Thyroid gland (tissue), 4 donors: ENCODE measurements at regions not wholly inside any gene's neighbourhood (a gene's known extent, or its start where the extent isn't known, plus 50 kb on each side); places are given as distances from the start of the nearest gene placed in this dataset.

Experiments
- DNase-seq, 2 donors: peaks; one replicate each; pipeline ENCODE4 v3.0.0-alpha.2; 2019
- H3K27ac ChIP-seq, 3 donors: fragments of 200-600 bp; sonication (generic); 1 replicate in 2 of 3; 2 replicates in 1 of 3; pipeline ENCODE4 v1.5.1; 2016 to 2019; ENCODE audit warnings: mild to moderate bottlenecking in 1 of 3, moderate library complexity in 1 of 3
- H3K27me3 ChIP-seq: fragments of 200-600 bp; sonication (generic); one replicate; pipeline ENCODE4 v1.5.1; 2019
- H3K36me3 ChIP-seq, 2 donors: fragments of 200-600 bp; sonication (generic); one replicate each; pipeline ENCODE4 v1.5.1; 2016 to 2019
- H3K4me1 ChIP-seq, 2 donors: fragments of 200-600 bp; sonication (generic); one replicate each; pipeline ENCODE4 v1.5.1; 2017 to 2019
- H3K4me3 ChIP-seq, 3 donors: fragments of 200-600 bp; sonication (generic); replicated peaks in 1 of 3; 1 replicate in 2 of 3; 2 replicates in 1 of 3; pipeline ENCODE4 v1.5.1; 2016; ENCODE audit warnings: mild to moderate bottlenecking in 1 of 3
- H3K9me3 ChIP-seq: fragments of 200-600 bp; sonication (generic); one replicate; pipeline ENCODE4 v1.5.1; 2017
- CTCF ChIP-seq, 6 experiments: fragments of 200-600 bp in 3 of 6; fragments of 450-650 bp in 3 of 6; sonication (generic) in 3 of 6; IDR thresholded peaks; one replicate each; pipeline ENCODE4 v1.5.1; 2016 to 2019; ENCODE audit warnings: antibody characterized with exemption in 6 of 6, mild to moderate bottlenecking in 2 of 6, inconsistent platforms in 1 of 6, moderate library complexity in 1 of 6
- POLR2A ChIP-seq, 2 donors: fragments of 450-650 bp; IDR thresholded peaks; one replicate each; pipeline ENCODE4 v1.6.1; 2017; ENCODE audit warnings: antibody characterized with exemption in 2 of 2, mild to moderate bottlenecking in 2 of 2, moderate library complexity in 1 of 2
- WGBS, 2 donors: methylation state at CpG; one replicate each; pipeline ENCODE4 v1.1.5; 2017; 5-methylcytosine and 5-hydroxymethylcytosine counted together
- intact Hi-C: fragments of 100-400 bp; cut with DNase I; formaldehyde crosslinking; loops from one replicate; pipeline ENCODE4 v1.15.1; 2023

GRCh38 chr4:158313566-158313965, 103.3 kb downstream of the TMEM144 start:
- Histone ChIP-seq H3K4me3 (no peak overlapping the region), H3K27me3 (no peaks in the 10 kb centered on the region), H3K36me3 (no peaks in the 10 kb centered on the region), H3K27ac (no peak overlapping the region), H3K9me3 (no peaks in the 10 kb centered on the region), H3K4me1 (no peaks in the 10 kb centered on the region)
- intact Hi-C loops: no loop called here
- no peak for DNase-seq
- TF ChIP-seq CTCF (IDR thresholded peaks at IDR 0.05): no peak
- TF ChIP-seq POLR2A (IDR thresholded peaks at IDR 0.05): no peak
- 90 to 100% methylated on average over 3 to 5 of the region's 5 CpGs for WGBS, 2 donors

DNA sequence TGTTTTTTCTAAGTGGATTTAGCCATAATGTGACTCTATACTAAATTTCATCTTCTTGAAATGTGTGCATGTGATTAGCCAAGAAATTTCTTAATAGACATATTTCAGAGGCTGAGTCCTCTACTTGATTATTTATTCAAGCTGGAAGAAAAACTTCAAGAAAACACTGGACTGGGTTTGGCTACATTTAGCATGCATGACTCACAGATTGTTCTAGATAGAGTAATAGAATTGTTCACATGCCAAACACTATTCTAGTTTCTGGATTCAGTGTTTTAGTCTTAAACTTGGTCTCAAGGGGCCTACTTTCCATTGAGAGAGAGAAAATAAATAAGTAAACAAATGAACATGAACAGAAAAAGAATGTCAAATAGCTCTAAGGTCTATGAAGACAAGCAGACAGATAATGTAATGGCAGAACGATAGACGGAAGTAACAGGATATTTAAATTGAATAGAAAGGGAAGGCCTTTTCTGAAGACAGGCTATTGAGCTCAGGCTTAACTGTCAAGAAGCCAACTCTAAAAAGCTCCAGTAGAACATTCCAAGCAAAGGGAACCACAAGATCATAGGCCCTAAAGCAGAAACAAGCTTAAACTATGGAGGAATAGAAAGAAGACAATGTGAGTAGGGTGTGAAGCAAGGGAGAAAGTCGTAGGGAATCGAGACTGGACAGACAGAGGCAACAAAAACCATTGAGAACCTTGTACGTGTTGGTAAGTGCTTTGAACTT, 104.6 kb downstream of the TMEM144 start:
- Histone ChIP-seq H3K4me3 (no peak overlapping the region), H3K9me3 (no peaks in the 10 kb centered on the region), H3K36me3 (no peaks in the 10 kb centered on the region), H3K27me3 (no peaks in the 10 kb centered on the region), H3K4me1 (no peaks in the 10 kb centered on the region), H3K27ac (peak overlapping the region in 1 of 3 donors; percentile 28)
- WGBS, 2 donors: 73 to 77% methylated on average over 5 of the region's 5 CpGs
- DNase-seq: no peak
- intact Hi-C loops: no loop called here
- TF ChIP-seq POLR2A (IDR thresholded peaks at IDR 0.05) (no peak), CTCF (IDR thresholded peaks at IDR 0.05) (no peak)

DNA sequence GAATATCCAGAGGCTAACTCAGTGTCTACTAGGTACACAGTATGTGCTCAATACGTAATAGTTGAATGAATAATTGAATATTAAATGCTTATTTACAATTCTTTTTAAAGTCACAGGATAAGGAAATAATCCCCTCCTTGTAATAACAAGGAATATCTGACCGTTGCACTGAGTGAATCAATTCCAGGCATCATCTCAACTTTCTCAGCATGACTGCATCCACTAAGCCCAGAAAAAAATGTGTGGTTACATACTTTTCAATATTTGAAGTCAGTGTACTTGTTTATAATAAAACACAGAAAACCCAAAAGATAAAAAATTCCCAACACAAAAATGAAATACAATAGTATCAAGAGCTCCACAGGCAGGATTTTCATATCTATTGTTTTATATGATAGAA, 105.4 kb downstream of the TMEM144 start:
- Histone ChIP-seq H3K27me3 (no peaks in the 10 kb centered on the region), H3K27ac (peak overlapping the region in 1 of 3 donors; percentile 28), H3K36me3 (no peaks in the 10 kb centered on the region), H3K4me1 (no peaks in the 10 kb centered on the region), H3K4me3 (no peak overlapping the region), H3K9me3 (no peaks in the 10 kb centered on the region)
- intact Hi-C loops: no loop called here
- DNase-seq: no peak
- no peak for TF ChIP-seq CTCF (IDR thresholded peaks at IDR 0.05)
- TF ChIP-seq POLR2A (IDR thresholded peaks at IDR 0.05): no peak
- 41 to 46% methylated on average over 2 of the region's 2 CpGs for WGBS, 2 donors

DNA sequence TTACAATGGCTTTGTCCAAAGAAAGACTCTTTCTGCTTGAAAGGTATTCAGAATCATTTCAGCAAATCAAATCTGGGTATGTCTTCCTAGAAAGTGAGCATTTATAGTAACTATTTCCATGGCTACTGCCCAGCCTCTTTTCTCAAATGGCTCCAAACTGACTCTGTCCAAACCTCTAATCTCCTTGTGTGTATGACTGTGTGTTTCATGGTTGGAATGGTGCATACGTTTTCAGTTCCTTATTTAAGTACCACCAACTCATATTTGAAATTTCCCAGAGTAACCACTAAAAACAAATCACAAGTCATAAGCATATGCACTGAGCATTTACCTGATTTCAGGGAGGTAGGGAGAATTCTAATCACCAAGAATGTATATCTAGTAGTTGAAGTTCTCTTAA, 106.0 kb downstream of the TMEM144 start:
- intact Hi-C loops: no loop called here
- TF ChIP-seq CTCF (IDR thresholded peaks at IDR 0.05): no peak
- TF ChIP-seq POLR2A (IDR thresholded peaks at IDR 0.05): no peak
- WGBS, 2 donors: 62 to 71% methylated on average over 1 of the region's 1 CpG
- Histone ChIP-seq H3K36me3 (no peaks in the 10 kb centered on the region), H3K27me3 (no peaks in the 10 kb centered on the region), H3K27ac (peak overlapping the region in 1 of 3 donors; percentile 28), H3K9me3 (no peaks in the 10 kb centered on the region), H3K4me3 (no peak overlapping the region), H3K4me1 (no peaks in the 10 kb centered on the region)
- no peak for DNase-seq

GRCh38 chr4:158319880-158320279, 109.6 kb downstream of the TMEM144 start:
- 85 to 89% methylated on average over 7 of the region's 7 CpGs for WGBS, 2 donors
- DNase-seq: no peak
- TF ChIP-seq CTCF (IDR thresholded peaks at IDR 0.05): no peak
- Histone ChIP-seq H3K4me3 (no peak overlapping the region), H3K36me3 (no peaks in the 10 kb centered on the region), H3K4me1 (no peaks in the 10 kb centered on the region), H3K27ac (no peak overlapping the region), H3K9me3 (no peaks in the 10 kb centered on the region), H3K27me3 (no peaks in the 10 kb centered on the region)
- intact Hi-C loops: no loop called here
